Epithelial cell of esophagus (primary cell): ENCODE measurements at regions not wholly inside any gene's neighbourhood (a gene's known extent, or its start where the extent isn't known, plus 50 kb on each side); places are given as distances from the start of the nearest gene placed in this dataset.
A peak's percentile ranks its signal among the peaks of the same experiment; 100 is the strongest.

Experiments
- DNase-seq: peaks from one replicate; pipeline ENCODE4 v3.0.0; 2010; ENCODE audit warnings: low read depth
- H3K4me3 ChIP-seq: 2 replicates; pipeline ENCODE4 v1.5.1; 2011; ENCODE audit warnings: mild to moderate bottlenecking, low read length, control low read depth
- CTCF ChIP-seq: IDR thresholded peaks from 2 replicates; pipeline ENCODE4 v1.5.1; 2011; ENCODE audit warnings: low read depth, mild to moderate bottlenecking, low read length, control low read depth, inconsistent platforms; ENCODE audit not compliant: insufficient read depth; ENCODE audit errors: missing control alignments

- DNase-seq = peak; percentile 29
- TF ChIP-seq CTCF = no peak
These were observed 180.1 kb downstream of the DACT1 start for GRCh38 chr14:58817846-58818245.

GRCh38 chr14:58820032-58820431, 182.3 kb downstream of the DACT1 start:
- TF ChIP-seq CTCF = no peak
- no peak for DNase-seq
- no peak overlapping the region for H3K4me3 ChIP-seq

More at GRCh38 chr14:58817846-58818245, 180.1 kb downstream of the DACT1 start:
- H3K4me3 ChIP-seq = no peak overlapping the region

GRCh38 chr14:58821421-58821820, 183.7 kb downstream of the DACT1 start:
- peak; percentile 55 for DNase-seq
- no peak for TF ChIP-seq CTCF
- no peak overlapping the region for H3K4me3 ChIP-seq

GRCh38 chr14:58822856-58823255, 185.1 kb downstream of the DACT1 start:
- DNase-seq = no peak
- H3K4me3 ChIP-seq = no peak overlapping the region
- TF ChIP-seq CTCF = no peak

- no peak for TF ChIP-seq CTCF
- no peak for DNase-seq
- H3K4me3 ChIP-seq = no peak overlapping the region
These were observed 185.6 kb downstream of the DACT1 start for GRCh38 chr14:58823312-58823711.

- no peak overlapping the region for H3K4me3 ChIP-seq
- DNase-seq = peak; percentile 43
- no peak for TF ChIP-seq CTCF
These were observed 186.3 kb downstream of the DACT1 start for GRCh38 chr14:58824106-58824505.

GRCh38 chr14:58824796-58825195, 187.0 kb downstream of the DACT1 start:
- TF ChIP-seq CTCF = no peak
- DNase-seq = no peak
- H3K4me3 ChIP-seq = no peak overlapping the region
